WTC11 (cell line): ENCODE measurements at regions not wholly inside any gene's neighbourhood (a gene's known extent, or its start where the extent isn't known, plus 50 kb on each side); places are given as distances from the start of the nearest gene placed in this dataset.

ENCODE experiments used
- CTCF ChIP-seq: fragments of 200-600 bp; IDR thresholded peaks from 2 replicates; pipeline ENCODE4 v1.8.0; 2022; ENCODE audit warnings: antibody characterized with exemption
- E2F4 ChIP-seq: sonication (generic); formaldehyde crosslinking; IDR thresholded peaks from 2 replicates; pipeline ENCODE4 v1.8.1; 2022; ENCODE audit warnings: low read depth, mild to moderate bottlenecking, moderate library complexity, missing genetic modification reagents, borderline replicate concordance
- NFE2L1 ChIP-seq: sonication (generic); formaldehyde crosslinking; IDR thresholded peaks from 2 replicates; pipeline ENCODE4 v1.8.1; 2023; ENCODE audit warnings: missing genetic modification reagents
- TEAD1 ChIP-seq: sonication (generic); formaldehyde crosslinking; IDR thresholded peaks from 2 replicates; pipeline ENCODE4 v1.8.0; 2022; ENCODE audit warnings: mild to moderate bottlenecking, missing genetic modification reagents
- ZNF121 ChIP-seq: sonication (generic); formaldehyde crosslinking; IDR thresholded peaks from 2 replicates; pipeline ENCODE4 v1.8.0; 2023; ENCODE audit warnings: missing genetic modification reagents
- ZNF138 ChIP-seq: sonication (generic); formaldehyde crosslinking; conservative IDR thresholded peaks from 2 replicates; pipeline ENCODE4 v1.8.1; 2022; ENCODE audit warnings: mild to moderate bottlenecking, moderate library complexity, missing genetic modification reagents
- TF ChIP-seq, protein P1 (sequence below): sonication (generic); formaldehyde crosslinking; IDR thresholded peaks from 2 replicates; pipeline ENCODE4 v1.8.1; 2023; ENCODE audit warnings: mild to moderate bottlenecking, missing genetic modification reagents

DNA sequence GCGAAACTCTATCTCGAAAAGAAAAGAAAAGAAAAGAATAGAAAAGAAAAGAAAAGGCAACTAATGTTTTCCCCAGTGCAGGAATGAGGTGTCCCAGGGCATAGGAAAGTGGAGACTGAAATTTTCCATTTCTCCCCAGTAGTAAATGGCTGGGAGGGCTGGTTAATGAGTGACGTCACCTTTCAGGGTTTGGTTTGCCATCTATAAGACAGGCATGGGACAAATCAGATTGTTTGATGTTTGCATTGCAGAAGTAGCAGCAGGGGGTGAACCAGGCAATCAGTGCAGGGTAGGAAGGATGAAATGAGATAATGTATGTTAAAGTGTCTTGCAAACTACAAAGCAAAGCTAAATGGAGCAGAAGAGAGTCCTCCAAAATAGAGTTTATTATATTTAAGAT is 533.4 kb downstream of the PKHD1 start:
- TF ChIP-seq CTCF (no peak), ZNF138 (no peak), E2F4 (CRISPR knock-in tag) (no peak), ZNF121 (CRISPR knock-in tag) (no peak), TEAD1 (no peak), NFE2L1 (no peak)
- TF ChIP-seq, protein P1, sequence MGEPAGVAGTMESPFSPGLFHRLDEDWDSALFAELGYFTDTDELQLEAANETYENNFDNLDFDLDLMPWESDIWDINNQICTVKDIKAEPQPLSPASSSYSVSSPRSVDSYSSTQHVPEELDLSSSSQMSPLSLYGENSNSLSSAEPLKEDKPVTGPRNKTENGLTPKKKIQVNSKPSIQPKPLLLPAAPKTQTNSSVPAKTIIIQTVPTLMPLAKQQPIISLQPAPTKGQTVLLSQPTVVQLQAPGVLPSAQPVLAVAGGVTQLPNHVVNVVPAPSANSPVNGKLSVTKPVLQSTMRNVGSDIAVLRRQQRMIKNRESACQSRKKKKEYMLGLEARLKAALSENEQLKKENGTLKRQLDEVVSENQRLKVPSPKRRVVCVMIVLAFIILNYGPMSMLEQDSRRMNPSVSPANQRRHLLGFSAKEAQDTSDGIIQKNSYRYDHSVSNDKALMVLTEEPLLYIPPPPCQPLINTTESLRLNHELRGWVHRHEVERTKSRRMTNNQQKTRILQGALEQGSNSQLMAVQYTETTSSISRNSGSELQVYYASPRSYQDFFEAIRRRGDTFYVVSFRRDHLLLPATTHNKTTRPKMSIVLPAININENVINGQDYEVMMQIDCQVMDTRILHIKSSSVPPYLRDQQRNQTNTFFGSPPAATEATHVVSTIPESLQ (CRISPR knock-in tag): no peak
